SK-N-MC (cell line): ENCODE measurements at regions not wholly inside any gene's neighbourhood (a gene's known extent, or its start where the extent isn't known, plus 50 kb on each side); places are given as distances from the start of the nearest gene placed in this dataset.
"Not testable (repeated sequence)": the region's sequence is repeated elsewhere in the genome, so short reads cannot be mapped to it uniquely, and the experiment has no call there.

Experiments used
- DNase-seq: peaks from one replicate; pipeline ENCODE4 v3.0.0-alpha.2; 2011; ENCODE audit warnings: low read depth, low spot score
- H3K27ac ChIP-seq: fragments of 200-600 bp; sonication (generic); 2 replicates; pipeline ENCODE4 v1.5.1; 2016; ENCODE audit warnings: mixed run types
- H3K36me3 ChIP-seq: fragments of 200-600 bp; sonication (generic); 2 replicates; pipeline ENCODE4 v1.6.1; 2017; ENCODE audit warnings: antibody characterized with exemption, low read length, mixed read lengths; ENCODE audit not compliant: insufficient read depth
- H3K4me3 ChIP-seq: fragments of 200-600 bp; sonication (generic); 2 replicates; pipeline ENCODE4 v1.5.1; 2016
- H3K9ac ChIP-seq: fragments of 200-600 bp; sonication (generic); 2 replicates; pipeline ENCODE4 v1.8.0; 2017; ENCODE audit warnings: mixed run types, mixed read lengths; ENCODE audit not compliant: insufficient read length
- H3K9me3 ChIP-seq: fragments of 200-600 bp; sonication (generic); 2 replicates; pipeline ENCODE4 v1.6.1; 2017; ENCODE audit warnings: low read depth, mild to moderate bottlenecking, antibody characterized with exemption, low read length, moderate library complexity, mixed read lengths
- EZH2 ChIP-seq: fragments of 200-600 bp; sonication (generic); IDR thresholded peaks from one replicate; pipeline ENCODE4 v1.6.1; 2017; ENCODE audit warnings: antibody characterized with exemption
- FOXP2 ChIP-seq: optimal IDR thresholded peaks from 2 replicates; pipeline ENCODE3; 2011; ENCODE audit warnings: mild to moderate bottlenecking, moderate library complexity; ENCODE audit not compliant: insufficient read depth; ENCODE audit errors: extremely low read length, control extremely low read depth
- POLR2AphosphoS5 ChIP-seq: IDR thresholded peaks from 2 replicates; pipeline ENCODE4 v1.6.1; 2012; ENCODE audit warnings: mild to moderate bottlenecking, low read depth, low read length, borderline replicate concordance

GRCh38 chr12:127830730-127831129, 436.2 kb upstream of the TMEM132C start:
- Histone ChIP-seq H3K36me3 (no peaks in the 10 kb centered on the region), H3K27ac (no peak overlapping the region), H3K4me3 (no peak overlapping the region), H3K9me3 (no peaks in the 10 kb centered on the region), H3K9ac (no peak overlapping the region)
- no peak for DNase-seq
- TF ChIP-seq POLR2AphosphoS5, result no peak

GRCh38 chr12:127832172-127832571, 434.8 kb upstream of the TMEM132C start:
- DNase-seq, result no peak
- H3K9ac ChIP-seq, result no peak overlapping the region

DNA sequence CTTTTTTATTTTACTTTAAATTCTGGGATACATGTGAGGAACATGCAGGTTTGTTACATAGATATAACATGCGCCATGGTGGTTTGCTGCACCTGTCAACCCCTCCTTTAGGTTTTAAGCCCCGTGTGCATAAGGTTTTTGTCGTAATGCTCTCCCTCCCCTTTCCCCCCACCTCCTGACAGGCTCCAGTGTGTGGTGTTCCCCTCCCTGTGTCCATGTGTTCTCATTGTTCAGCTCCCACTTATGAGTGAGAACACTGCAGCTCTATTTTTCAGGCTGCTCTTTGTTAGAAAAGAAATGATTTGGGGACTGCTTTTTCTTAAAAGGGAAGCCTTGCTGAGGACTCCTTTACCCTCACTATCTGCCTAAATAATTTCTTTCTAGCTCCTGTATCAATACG, 430.2 kb upstream of the TMEM132C start:
- DNase-seq, H3K4me3 ChIP-seq, H3K9ac ChIP-seq, H3K9me3 ChIP-seq, H3K36me3 ChIP-seq, H3K27ac ChIP-seq: not testable (repeated sequence)

More at GRCh38 chr12:127832172-127832571, 434.8 kb upstream of the TMEM132C start:
- TF ChIP-seq POLR2AphosphoS5 (no peak), FOXP2 (no peak), EZH2 (no peak)
- Histone ChIP-seq H3K36me3 (no peaks in the 10 kb centered on the region), H3K27ac (no peak overlapping the region), H3K9me3 (no peaks in the 10 kb centered on the region), H3K4me3 (no peak overlapping the region)

DNA sequence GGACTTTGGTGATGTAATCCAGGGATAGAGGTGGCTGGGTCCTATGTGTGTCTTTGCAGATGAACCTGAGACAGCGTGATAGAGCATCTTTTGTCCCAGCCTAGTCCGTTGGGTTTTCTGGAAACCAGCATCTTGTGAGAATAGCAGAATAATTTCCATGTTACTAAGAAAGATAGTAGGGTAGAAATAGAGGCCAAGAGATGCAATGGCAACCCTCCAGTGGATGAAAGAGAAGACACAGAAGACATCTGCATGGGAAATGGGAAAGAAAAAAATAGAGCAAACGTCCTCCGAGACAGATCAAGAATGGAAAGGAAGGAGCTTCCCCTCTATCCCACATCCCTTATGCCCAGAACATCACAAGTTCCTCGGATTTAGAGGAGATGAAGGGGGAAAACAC, 409.3 kb upstream of the TMEM132C start:
- TF ChIP-seq EZH2 (no peak), FOXP2 (no peak), POLR2AphosphoS5 (no peak)
- H3K4me3 ChIP-seq, result no peak overlapping the region
- no peaks in the 10 kb centered on the region for H3K9me3 ChIP-seq
- H3K36me3 ChIP-seq, result no peaks in the 10 kb centered on the region
- H3K27ac ChIP-seq, result no peak overlapping the region
- H3K9ac ChIP-seq, result no peak overlapping the region
- no peak for DNase-seq

DNA sequence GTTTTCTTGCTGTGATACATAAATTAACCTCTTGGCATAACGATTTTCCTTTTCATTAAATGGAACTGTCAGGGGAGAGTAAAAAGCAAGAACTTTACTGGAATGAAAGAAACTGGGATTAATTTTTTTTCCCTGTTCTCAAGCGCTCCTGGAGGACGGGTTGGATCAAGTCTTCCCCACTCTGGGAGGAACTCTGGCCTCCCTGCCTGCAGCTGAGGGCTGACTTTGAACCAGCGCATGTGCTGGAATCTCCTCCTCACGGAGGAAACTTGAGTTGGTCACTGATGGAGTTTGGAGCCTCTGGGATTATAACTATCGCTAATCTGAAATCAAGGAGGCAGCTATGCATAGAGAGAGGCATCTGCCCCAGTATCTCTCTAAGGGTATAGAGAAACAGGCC, 406.4 kb upstream of the TMEM132C start:
- no peak overlapping the region for H3K27ac ChIP-seq
- no peak for DNase-seq
- H3K36me3 ChIP-seq, result no peaks in the 10 kb centered on the region
- H3K9me3 ChIP-seq, result no peaks in the 10 kb centered on the region
- TF ChIP-seq POLR2AphosphoS5, result no peak
- no peak for TF ChIP-seq EZH2
- H3K4me3 ChIP-seq, result no peak overlapping the region
- no peak overlapping the region for H3K9ac ChIP-seq

DNA sequence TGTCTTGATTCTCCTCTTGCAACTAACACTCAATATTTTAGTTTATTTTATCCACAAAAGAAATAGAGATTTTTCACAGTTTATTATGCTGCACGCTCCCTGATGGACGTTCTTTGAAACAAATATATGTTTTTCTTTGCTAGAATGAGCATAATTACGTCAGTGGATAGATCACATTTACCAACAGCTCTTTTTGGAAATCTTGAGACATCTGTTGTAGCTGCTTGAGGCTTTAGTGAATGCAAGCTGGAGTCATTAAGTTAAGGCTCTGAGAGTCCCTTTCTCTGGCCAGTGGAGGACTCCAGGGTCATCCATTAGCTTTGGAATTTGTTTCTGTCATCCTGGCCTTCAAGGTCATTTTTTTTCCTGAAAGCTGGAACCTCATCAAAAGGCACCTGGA, 405.6 kb upstream of the TMEM132C start:
- Histone ChIP-seq H3K9ac (no peak overlapping the region), H3K36me3 (no peaks in the 10 kb centered on the region), H3K27ac (no peak overlapping the region), H3K9me3 (no peaks in the 10 kb centered on the region), H3K4me3 (no peak overlapping the region)
- DNase-seq, result no peak
- TF ChIP-seq POLR2AphosphoS5 (no peak), EZH2 (no peak), FOXP2 (no peak)

DNA sequence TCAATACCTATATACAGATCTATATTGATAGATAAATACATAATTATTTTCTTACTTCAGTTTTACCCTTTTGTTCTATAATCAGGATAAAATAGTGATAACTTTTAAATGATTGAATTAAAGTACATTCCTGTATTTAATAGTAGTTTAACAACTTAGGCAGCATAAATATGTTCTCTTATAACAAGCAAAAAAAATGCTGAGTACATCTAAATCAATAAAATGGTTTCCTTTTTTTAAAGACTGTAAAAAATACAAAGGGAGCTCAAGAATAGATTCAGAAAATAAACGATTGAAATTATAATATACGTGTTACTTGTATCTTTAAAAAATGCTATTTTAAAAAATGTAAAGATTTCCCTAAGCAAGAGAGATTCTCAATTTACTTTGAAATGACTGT, 393.7 kb upstream of the TMEM132C start:
- no peaks in the 10 kb centered on the region for H3K36me3 ChIP-seq
- DNase-seq, result no peak

DNA sequence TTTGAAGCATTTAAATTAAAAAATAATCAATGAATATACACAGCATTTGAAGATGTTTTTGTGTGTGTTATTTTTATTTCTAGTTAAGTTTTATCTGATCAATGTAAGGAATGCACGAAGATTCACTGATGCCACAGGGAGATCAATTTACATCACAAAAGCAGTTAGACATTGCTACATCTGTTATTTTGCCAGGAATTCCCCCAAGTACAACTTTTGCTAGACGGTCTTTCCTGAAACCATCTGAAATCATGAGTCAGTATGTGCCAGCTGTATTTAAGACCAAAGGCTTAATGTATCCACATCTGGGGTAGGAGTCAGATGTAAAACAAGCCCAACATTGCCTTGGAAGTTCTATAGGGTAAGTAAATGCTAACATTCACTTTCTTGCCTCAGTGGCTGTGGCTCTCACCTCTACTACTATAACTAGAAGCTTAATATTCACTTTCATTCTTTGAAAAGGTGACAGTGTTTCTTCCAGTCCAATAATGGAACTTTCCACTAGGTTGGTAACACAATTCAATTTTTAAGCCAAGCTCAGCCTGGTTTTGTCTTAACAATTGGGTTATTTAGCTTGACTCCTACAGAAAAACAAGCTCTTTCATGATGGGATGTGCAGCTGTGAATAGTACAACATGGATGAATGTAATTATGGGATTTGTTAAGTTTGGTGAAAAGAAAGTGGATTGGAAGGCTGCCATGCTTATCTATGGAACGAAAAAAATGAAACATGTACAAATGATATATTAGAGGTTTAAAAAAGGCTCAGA, 385.4 kb upstream of the TMEM132C start:
- H3K4me3 ChIP-seq, result no peak overlapping the region
- H3K36me3 ChIP-seq, result no peaks in the 10 kb centered on the region
- no peak for TF ChIP-seq EZH2
- TF ChIP-seq POLR2AphosphoS5, result no peak
- no peak for TF ChIP-seq FOXP2
- H3K27ac ChIP-seq, result no peak overlapping the region
- H3K9me3 ChIP-seq, result no peaks in the 10 kb centered on the region
- DNase-seq, result peak; percentile 30
- no peak overlapping the region for H3K9ac ChIP-seq

More for the DNA sequence above, 393.7 kb upstream of the TMEM132C start:
- no peak for TF ChIP-seq EZH2
- TF ChIP-seq POLR2AphosphoS5, result no peak
- TF ChIP-seq FOXP2, result no peak
- H3K4me3 ChIP-seq, result no peak overlapping the region
- no peak overlapping the region for H3K9ac ChIP-seq
- H3K9me3 ChIP-seq, result no peaks in the 10 kb centered on the region
- no peak overlapping the region for H3K27ac ChIP-seq

GRCh38 chr12:127883013-127883412, 384.0 kb upstream of the TMEM132C start:
- no peak for TF ChIP-seq FOXP2
- no peak for TF ChIP-seq EZH2
- no peak for TF ChIP-seq POLR2AphosphoS5
- Histone ChIP-seq H3K4me3 (no peak overlapping the region), H3K9me3 (no peaks in the 10 kb centered on the region), H3K9ac (no peak overlapping the region), H3K36me3 (no peaks in the 10 kb centered on the region), H3K27ac (no peak overlapping the region)
- DNase-seq, result no peak
